K562 (cell line): ENCODE measurements at regions not wholly inside any gene's neighbourhood (a gene's known extent, or its start where the extent isn't known, plus 50 kb on each side); places are given as distances from the start of the nearest gene placed in this dataset.

ENCODE experiments used
- ATAC-seq: fragments of 200-7000 bp; cut with Tn5 transposase; 3 replicates; pipeline ENCODE4 v1.9.1; 2020; ENCODE audit warnings: moderate library complexity
- BruUV-seq: library from RNA; stranded (reverse); fragments of 400-500 nt; replicated peaks from 2 replicates; lab custom pipeline; 2021; lab: Mats Ljungman, UMichigan
- CTCF ChIA-PET: fragments of 300-600 bp; formaldehyde crosslinking; extraction: SDS; loops from one replicate; lab custom pipeline; 2021; ENCODE audit warnings: low intra/inter-chr PET ratio; lab: Yijun Ruan, JAX
- POLR2A ChIA-PET: fragments of 300-600, 350-650 bp; sonication (Branson Sonifier 250); formaldehyde crosslinking; extraction: SDS; loops from one replicate; lab custom pipeline; 2021; ENCODE audit warnings: antibody characterized with exemption, inconsistent platforms; lab: Yijun Ruan, JAX
- DNase-seq, 4 experiments: peaks; one replicate each; pipeline versions ENCODE4 v3.0.0 to v3.0.0-alpha.2; 2011 to 2018; ENCODE audit warnings: low spot score in 3 of 4, mixed read lengths in 3 of 4; ENCODE audit errors: extremely low read depth in 1 of 4
- FAIRE-seq: peaks from 2 replicates; lab custom pipeline; 2011; peaks lifted over from hg19 to GRCh38; lab: Jason Lieb, UNC
- H2AFZ ChIP-seq: 2 replicates; pipeline ENCODE4 v1.6.0; 2011; ENCODE audit warnings: low read depth, low read length, control low read depth, inconsistent platforms
- H3K27ac ChIP-seq: fragments of 200-600 bp; 3 replicates; pipeline ENCODE4 v1.8.0; 2011; ENCODE audit warnings: low read depth, mild to moderate bottlenecking, control low read depth, inconsistent platforms, low read length, moderate library complexity, mixed read lengths; ENCODE audit errors: extremely low read depth
- H3K27me3 ChIP-seq, 2 experiments: fragments of 300-600 bp in 1 of 2; 2 replicates in 1 of 2; 3 replicates in 1 of 2; pipeline versions ENCODE4 v1.6.0 to v1.8.0; 2011; ENCODE audit warnings: inconsistent platforms in 2 of 2, low read length in 2 of 2, mild to moderate bottlenecking in 1 of 2, mixed read lengths in 1 of 2, moderate library complexity in 1 of 2; ENCODE audit not compliant: control insufficient read depth in 2 of 2, insufficient read depth in 2 of 2
- H3K36me3 ChIP-seq: fragments of 300-600 bp; 3 replicates; pipeline ENCODE4 v1.8.0; 2011; ENCODE audit warnings: mild to moderate bottlenecking, low read length, inconsistent platforms; ENCODE audit not compliant: control insufficient read depth, insufficient read depth
- H3K4me1 ChIP-seq, 2 experiments: fragments of 200-600 bp in 1 of 2; replicated peaks in 1 of 2; 2 replicates in 1 of 2; 3 replicates in 1 of 2; pipeline versions ENCODE4 v1.5.1 to v1.8.0; 2011; ENCODE audit warnings: inconsistent platforms in 2 of 2, low read length in 2 of 2, mild to moderate bottlenecking in 1 of 2, mixed read lengths in 1 of 2, moderate library complexity in 1 of 2; ENCODE audit not compliant: control insufficient read depth in 2 of 2, insufficient read depth in 2 of 2
- H3K4me2 ChIP-seq: 2 replicates; pipeline ENCODE4 v1.6.1; 2011; ENCODE audit warnings: low read length, control low read depth, inconsistent platforms, mixed read lengths; ENCODE audit not compliant: insufficient read depth
- H3K4me3 ChIP-seq: fragments of 200-600 bp; sonication (generic), shearing (Covaris generic); 2 replicates; pipeline ENCODE4 v1.5.1; 2016; ENCODE audit warnings: control low read depth, inconsistent platforms
- H3K79me2 ChIP-seq: fragments of 200-600 bp; 3 replicates; pipeline ENCODE4 v1.8.0; 2011; ENCODE audit warnings: low read length, inconsistent platforms; ENCODE audit not compliant: control insufficient read depth, insufficient read depth
- H3K9ac ChIP-seq, 2 experiments: 2 replicates each; pipeline versions ENCODE4 v1.6.0 to v1.6.1; 2011; ENCODE audit warnings: low read depth in 2 of 2, low read length in 2 of 2, control low read depth in 1 of 2, inconsistent platforms in 1 of 2, mild to moderate bottlenecking in 1 of 2, mixed read lengths in 1 of 2; ENCODE audit not compliant: insufficient read depth in 1 of 2
- H3K9me1 ChIP-seq: one replicate; pipeline ENCODE4 v1.6.0; 2011; ENCODE audit warnings: inconsistent platforms, mild to moderate bottlenecking, low read length, moderate library complexity; ENCODE audit not compliant: control insufficient read depth, insufficient read depth
- H3K9me3 ChIP-seq: replicated peaks from 2 replicates; pipeline ENCODE4 v1.5.1; 2011; ENCODE audit warnings: low read depth, low read length, inconsistent platforms; ENCODE audit not compliant: control insufficient read depth, insufficient read depth
- H4K20me1 ChIP-seq: replicated peaks from 2 replicates; pipeline ENCODE4 v1.6.1; 2011; ENCODE audit warnings: low read length, inconsistent platforms, mixed read lengths; ENCODE audit not compliant: control insufficient read depth, insufficient read depth
- GATAD2A ChIP-seq: fragments of 450-650 bp; IDR thresholded peaks from 2 replicates; pipeline ENCODE4 v1.6.1; 2017
- HIVEP1 ChIP-seq: fragments of 250-450 bp; sonication (Bioruptor Pico); IDR thresholded peaks from 2 replicates; pipeline ENCODE4 v1.4.0; 2020; ENCODE audit warnings: mild to moderate bottlenecking
- JUNB ChIP-seq: fragments of 450-650 bp; formaldehyde crosslinking; conservative IDR thresholded peaks from 2 replicates; pipeline ENCODE4 v1.4.0; 2020; ENCODE audit warnings: mild to moderate bottlenecking
- REST ChIP-seq, 2 experiments: fragments of 450-650 bp; formaldehyde crosslinking in 1 of 2; IDR thresholded peaks; 2 replicates each; pipeline versions ENCODE4 v1.4.0 to v1.6.1; 2014 to 2020; ENCODE audit warnings: mild to moderate bottlenecking in 2 of 2, borderline replicate concordance in 1 of 2, low read depth in 1 of 2
- THRAP3 ChIP-seq: fragments of 450-650 bp; IDR thresholded peaks from 2 replicates; pipeline ENCODE4 v1.6.1; 2016; ENCODE audit warnings: mild to moderate bottlenecking, inconsistent platforms, borderline replicate concordance
- WGBS: fragments of 100-300 bp; shearing (Covaris generic); methylation state at CpG from one replicate; pipeline ENCODE4 v1.1.6; 2016; ENCODE audit warnings: low coverage, mixed read lengths; ENCODE audit not compliant: insufficient coverage; ENCODE audit errors: missing lambda C conversion rate; 5-methylcytosine and 5-hydroxymethylcytosine counted together
- in situ Hi-C: fragments of 300-500 bp; cut with MboI; formaldehyde crosslinking; loops from 4 replicates; pipeline ENCODE4 v1.15.0; 2018; ENCODE audit warnings: inconsistent platforms, mixed read lengths
- intact Hi-C: fragments of 100-400 bp; cut with micrococcal nuclease; formaldehyde crosslinking; loops from 2 replicates; pipeline ENCODE4 v1.14.2; 2022

- FAIRE-seq, result no peak
- Histone ChIP-seq H3K27me3 (peaks cover 0 to 5% of the 10 kb centered on the region in 2 experiments; a peak in 1 of 5 replicates), H3K9me1 (no peaks in the 10 kb centered on the region), H3K4me1 (no peaks in the 10 kb centered on the region), H4K20me1 (no peaks in the 10 kb centered on the region), H3K9ac (no peak overlapping the region), H3K4me2 (no peak overlapping the region), H2AFZ (no peak overlapping the region), H3K9me3 (no peaks in the 10 kb centered on the region), H3K27ac (no peak overlapping the region), H3K36me3 (no peaks in the 10 kb centered on the region), H3K4me3 (no peak overlapping the region), H3K79me2 (no peaks in the 10 kb centered on the region)
- no TSS peak for BruUV-seq
- no peak for ATAC-seq
- no peak for TF ChIP-seq THRAP3
- TF ChIP-seq GATAD2A, result no peak
- TF ChIP-seq HIVEP1 (CRISPR knock-in tag), result no peak
- TF ChIP-seq REST (IDR thresholded peaks at IDR 0.05; ENCODE audit: borderline replicate concordance), result no peak
- no peak for TF ChIP-seq REST (CRISPR knock-in tag; IDR thresholded peaks at IDR 0.05; ENCODE audit: low read depth)
- no peak for TF ChIP-seq JUNB (CRISPR knock-in tag)
- CTCF ChIA-PET, result no interaction called here
- POLR2A ChIA-PET, result interaction anchor here (1.0 to 1.4 kb wide), 4 partner anchors 8 to 18 kb away, joined by 3 to 5 read pairs (median 4); no protein-coding TSS in a partner anchor
- no peak for DNase-seq
- in situ Hi-C loops, result no loop called here
- 2% methylated on average over 5 of the region's 5 CpGs for WGBS
- intact Hi-C loops, result no loop called here
Measured at GRCh38 chr14:22509751-22510300, 79.2 kb downstream of the DAD1 start.
